GM19035 (cell line): ENCODE measurements at regions not wholly inside any gene's neighbourhood (a gene's known extent, or its start where the extent isn't known, plus 50 kb on each side); places are given as distances from the start of the nearest gene placed in this dataset.

Experiments used
- ATAC-seq: cut with Tn5 transposase; IDR thresholded peaks from one replicate; pipeline ENCODE4 v1.9.1; 2021; ENCODE audit not compliant: unreplicated experiment

GRCh38 chr12:18207266-18207665, 54.1 kb upstream of the PIK3C2G start:
- no peak for ATAC-seq

DNA sequence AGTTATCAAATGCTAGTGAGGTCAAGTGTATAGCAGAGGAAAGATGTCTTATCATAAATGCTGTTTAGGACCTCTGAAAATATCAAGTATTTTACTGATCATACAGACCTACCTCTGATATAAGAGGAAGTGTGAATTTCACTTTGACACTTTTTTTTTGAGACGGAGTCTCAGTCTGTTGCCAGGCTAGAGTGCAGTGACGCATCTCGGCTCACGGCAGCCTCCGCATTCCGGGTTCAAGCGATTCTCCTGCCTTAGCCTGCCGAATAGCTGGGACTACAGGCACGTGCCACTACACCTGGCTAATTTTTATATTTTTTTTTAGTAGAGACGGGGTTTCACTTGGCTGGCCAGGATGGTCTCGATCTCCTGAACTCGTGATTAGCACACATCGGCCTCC, 55.1 kb upstream of the PIK3C2G start:
- ATAC-seq = peak; percentile 70

DNA sequence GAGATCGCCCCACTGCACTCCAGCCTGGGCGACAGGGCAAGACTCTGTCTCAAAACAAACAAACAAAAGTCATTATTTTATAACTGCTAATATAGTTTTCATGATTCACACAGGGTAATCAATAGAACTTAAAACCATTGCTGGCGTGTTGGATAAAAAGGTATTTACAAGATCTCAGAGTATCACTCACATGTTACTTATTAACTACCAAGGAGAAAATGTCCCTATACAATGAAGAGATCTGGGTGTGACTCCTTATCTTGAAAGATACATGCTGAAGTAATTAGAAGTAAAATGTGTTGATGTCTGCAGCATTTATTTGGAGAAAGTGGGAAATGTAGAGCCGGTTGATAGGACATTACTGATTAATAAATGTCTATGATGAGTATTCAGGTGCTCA, 57.3 kb upstream of the PIK3C2G start:
- no peak for ATAC-seq

DNA sequence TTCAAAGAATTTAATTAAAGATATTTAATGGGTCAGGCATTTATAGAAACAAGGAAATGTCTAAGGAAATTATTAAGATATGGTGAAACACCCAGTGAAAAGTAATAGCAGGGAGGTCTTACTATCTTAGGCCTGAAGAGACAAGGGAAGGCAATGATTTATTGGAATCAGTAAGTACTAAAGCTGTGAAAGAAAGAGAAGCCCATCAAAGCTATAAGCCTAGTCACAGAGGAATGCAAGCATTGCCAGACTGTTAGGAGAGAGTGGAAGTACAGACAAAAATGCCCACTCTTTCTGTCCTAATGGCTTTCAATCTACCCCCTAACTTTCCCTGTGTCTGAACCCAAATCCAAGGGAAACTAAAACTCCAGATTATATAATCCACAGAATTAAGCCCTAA, 69.2 kb upstream of the PIK3C2G start:
- ATAC-seq = no peak

DNA sequence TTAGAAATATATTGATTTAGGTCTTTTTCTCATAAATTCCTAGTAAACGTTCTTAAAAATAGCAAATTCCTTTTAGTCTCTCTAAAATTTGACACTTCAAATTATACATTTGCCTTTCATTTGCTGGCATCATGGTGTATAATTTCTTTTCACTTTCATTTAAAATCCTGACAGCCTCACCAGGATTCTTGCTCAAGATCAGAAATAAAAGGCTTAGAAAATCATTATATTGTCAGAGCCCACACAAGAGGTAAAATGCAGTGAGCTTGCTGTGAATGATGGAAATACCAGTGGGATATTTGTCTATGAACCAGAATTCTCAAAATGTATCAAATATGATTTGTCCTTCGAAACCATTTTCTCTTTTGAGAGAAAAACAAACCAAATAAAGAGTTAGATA, 78.2 kb upstream of the PIK3C2G start:
- ATAC-seq = no peak

- ATAC-seq = no peak
These were observed 81.6 kb upstream of the RERGL start for GRCh38 chr12:18171571-18171970.

GRCh38 chr12:18168016-18168415, 78.0 kb upstream of the RERGL start:
- no peak for ATAC-seq

GRCh38 chr12:18165889-18166288, 75.9 kb upstream of the RERGL start:
- peak; percentile 43 for ATAC-seq

DNA sequence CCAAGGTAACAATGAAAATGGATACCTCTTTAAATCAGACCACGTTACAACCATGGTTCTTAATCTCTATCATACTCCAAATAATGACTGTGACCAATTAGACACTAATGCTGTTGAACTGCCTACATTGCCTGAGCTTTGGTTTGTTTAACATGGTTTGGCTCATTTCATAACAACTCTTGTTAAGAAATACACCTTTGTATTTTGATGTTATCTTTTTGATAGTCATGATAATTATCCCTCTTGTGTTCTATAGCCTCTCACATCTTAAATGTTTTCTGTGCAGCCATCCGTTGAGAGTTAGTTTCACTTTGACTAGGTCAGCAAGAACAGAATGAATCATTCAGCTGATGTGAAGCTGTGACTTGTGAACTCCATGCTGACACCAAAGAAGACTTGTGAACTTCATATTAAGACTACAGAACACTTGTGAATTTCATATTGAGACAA, 75.5 kb upstream of the RERGL start:
- ATAC-seq = peak; percentile 99

- ATAC-seq = no peak
These were observed 70.9 kb upstream of the RERGL start for GRCh38 chr12:18160901-18161300.

DNA sequence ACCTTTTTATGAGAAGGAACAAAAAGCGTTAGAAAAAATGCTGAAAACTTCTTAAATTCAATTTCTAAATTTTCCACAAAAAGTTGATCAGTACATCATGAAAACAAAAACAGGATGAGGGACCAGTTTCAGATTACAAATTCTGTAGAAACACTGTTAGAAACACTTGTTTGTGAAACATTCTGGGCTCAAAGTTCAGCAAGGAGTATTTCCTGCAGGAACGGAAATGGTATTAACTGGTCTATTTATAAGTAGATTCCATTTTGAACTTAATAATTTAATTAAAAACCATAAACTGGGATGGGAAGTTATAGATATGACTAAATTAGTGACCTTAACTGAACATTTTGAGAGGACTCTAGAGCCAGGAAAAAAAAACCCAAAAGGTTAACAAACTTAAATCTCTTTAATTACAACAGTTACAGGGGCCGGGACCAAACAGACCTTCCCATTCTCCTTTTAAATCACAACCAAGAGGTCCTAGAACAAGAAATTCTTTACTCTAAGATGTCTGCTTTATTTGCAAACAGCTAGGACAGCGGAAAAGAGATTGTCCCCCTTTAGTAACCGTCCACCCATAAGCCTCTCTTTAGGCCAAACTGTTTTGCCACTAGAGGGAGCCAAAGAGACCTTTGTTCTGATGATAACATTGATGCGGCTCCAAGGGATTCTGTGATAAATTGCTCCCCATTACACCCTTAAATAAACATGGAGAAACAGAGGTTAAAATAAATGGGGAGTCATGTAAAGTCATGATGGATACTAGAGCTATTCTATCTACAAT, 69.0 kb upstream of the RERGL start:
- peak; percentile 87 for ATAC-seq

DNA sequence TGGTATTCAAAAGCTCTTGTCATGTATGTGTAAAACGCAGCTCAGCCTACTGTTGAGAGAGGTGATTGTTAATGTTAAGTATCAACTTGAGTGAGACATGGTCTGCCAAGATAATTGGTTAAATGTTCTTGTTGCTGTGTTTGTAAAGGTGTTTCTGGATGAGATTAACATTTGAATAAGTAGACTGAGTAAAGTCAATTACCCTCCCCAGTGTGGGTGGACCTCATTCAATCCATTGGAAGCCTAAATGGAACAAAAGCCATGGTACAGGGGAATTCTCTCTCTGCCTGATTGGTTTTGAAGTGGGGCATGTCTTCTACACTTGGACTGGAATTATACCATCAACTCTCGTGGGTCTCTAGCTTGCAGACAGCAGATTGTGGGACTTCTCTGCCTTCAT, 63.8 kb upstream of the RERGL start:
- ATAC-seq = no peak

- ATAC-seq = no peak
These were observed 61.0 kb upstream of the RERGL start for GRCh38 chr12:18151036-18151435.

DNA sequence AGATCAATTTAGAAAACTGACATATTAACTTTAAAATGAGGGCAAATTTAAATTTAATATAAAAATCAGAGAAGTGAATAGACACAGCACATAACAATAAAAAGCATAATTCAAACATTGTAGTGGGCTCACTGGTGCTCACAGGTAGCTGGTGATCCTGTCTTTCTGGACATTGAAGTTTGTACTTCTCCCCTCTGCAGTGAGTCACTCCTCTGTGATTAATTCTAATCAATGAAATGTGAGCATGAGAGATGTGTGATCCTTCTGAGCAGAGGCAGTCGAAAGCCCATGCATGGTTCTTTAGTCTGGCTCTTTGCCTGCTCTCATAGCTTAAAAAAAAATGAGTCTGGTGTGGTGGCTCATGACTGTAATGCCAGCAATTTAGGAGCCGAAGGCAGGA, 59.0 kb upstream of the RERGL start:
- no peak for ATAC-seq

- no peak for ATAC-seq
These were observed 56.4 kb upstream of the RERGL start for GRCh38 chr12:18146363-18146762.

- no peak for ATAC-seq
These were observed 55.9 kb upstream of the RERGL start for GRCh38 chr12:18145924-18146323.

GRCh38 chr12:18141048-18141982, 51.3 kb upstream of the RERGL start:
- ATAC-seq = no peak

DNA sequence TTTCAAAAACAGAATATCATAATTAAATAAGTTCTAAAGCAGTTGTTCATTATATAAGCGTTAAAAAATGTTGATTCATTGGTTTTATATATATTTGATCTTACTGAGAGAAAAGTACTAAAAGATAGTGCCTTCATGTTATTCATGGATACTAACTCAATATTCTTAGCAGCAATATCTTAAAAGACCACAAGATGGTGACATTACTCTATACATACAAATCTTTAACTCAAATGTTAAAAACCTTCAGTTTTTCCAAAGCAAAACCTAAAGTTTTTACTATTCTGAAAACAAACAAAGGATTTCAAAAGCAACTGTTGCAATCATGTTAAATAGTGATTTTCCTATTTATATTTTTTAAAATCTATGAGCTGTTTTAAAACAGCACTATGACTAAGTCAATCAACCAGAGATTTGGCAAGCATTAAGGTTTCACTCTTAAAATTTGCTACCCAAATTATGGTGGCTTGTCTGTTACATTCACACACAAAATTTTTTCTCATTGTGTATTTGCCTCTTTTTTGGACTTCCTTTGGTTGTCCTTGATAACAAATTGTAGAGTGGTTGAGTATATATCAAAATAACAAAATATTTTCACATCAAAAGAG, 50.1 kb upstream of the RERGL start:
- peak; percentile 46 for ATAC-seq
